Immature natural killer cell (primary cell): ENCODE measurements at regions not wholly inside any gene's neighbourhood (a gene's known extent, or its start where the extent isn't known, plus 50 kb on each side); places are given as distances from the start of the nearest gene placed in this dataset.
"Not testable (repeated sequence)": the region's sequence is repeated elsewhere in the genome, so short reads cannot be mapped to it uniquely, and the experiment has no call there.

Source experiments
- DNase-seq, 3 donors: peaks; one replicate each; pipeline ENCODE4 v3.0.0; 2022; ENCODE audit warnings: mixed read lengths in 1 of 3
- H3K27ac Mint-ChIP-seq, 6 donors: one replicate each; pipeline ENCODE4 v1.8.0; 2020; ENCODE audit warnings: mixed read lengths in 6 of 6, mild to moderate bottlenecking in 5 of 6, inconsistent platforms in 4 of 6, moderate library complexity in 3 of 6
- H3K27me3 Mint-ChIP-seq, 3 donors: one replicate each; pipeline ENCODE4 v1.8.0; 2020 to 2021; ENCODE audit warnings: low read depth in 3 of 3, mild to moderate bottlenecking in 3 of 3, mixed read lengths in 3 of 3, moderate library complexity in 3 of 3, inconsistent platforms in 1 of 3
- H3K36me3 Mint-ChIP-seq, 3 donors: one replicate each; pipeline ENCODE4 v1.8.0; 2020; ENCODE audit warnings: mixed read lengths in 3 of 3, inconsistent platforms in 2 of 3, mild to moderate bottlenecking in 2 of 3
- H3K4me1 Mint-ChIP-seq, 2 donors: one replicate each; pipeline ENCODE4 v1.8.0; 2020; ENCODE audit warnings: inconsistent platforms in 2 of 2, mild to moderate bottlenecking in 2 of 2, mixed read lengths in 2 of 2, moderate library complexity in 1 of 2
- H3K4me3 Mint-ChIP-seq, 5 donors: one replicate each; pipeline ENCODE4 v1.8.0; 2020; ENCODE audit warnings: mild to moderate bottlenecking in 5 of 5, mixed read lengths in 5 of 5, inconsistent platforms in 3 of 5, moderate library complexity in 3 of 5
- H3K9me3 Mint-ChIP-seq, 6 donors: one replicate each; pipeline ENCODE4 v1.8.0; 2020; ENCODE audit warnings: mild to moderate bottlenecking in 6 of 6, mixed read lengths in 6 of 6, inconsistent platforms in 4 of 6, moderate library complexity in 3 of 6

DNA sequence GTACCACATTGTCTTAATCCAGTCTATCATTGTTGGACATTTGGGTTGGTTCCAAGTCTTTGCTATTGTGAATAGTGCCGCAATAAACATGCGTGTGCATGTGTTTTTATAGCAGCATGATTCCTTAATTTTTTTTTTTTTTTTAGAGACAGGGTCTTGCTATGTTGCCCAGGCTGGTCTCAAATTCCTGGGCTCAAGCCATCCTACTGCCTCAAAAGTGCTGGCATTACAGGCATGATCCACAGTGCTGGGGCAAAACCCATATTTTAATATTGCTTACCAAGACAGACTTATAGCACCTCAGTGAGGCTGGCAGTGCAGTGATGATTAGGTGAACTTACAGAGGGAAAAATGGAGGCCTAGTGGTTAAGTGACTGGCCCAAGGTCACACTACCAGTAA, 116.5 kb upstream of the CDYL start:
- H3K4me1 Mint-ChIP-seq, DNase-seq, H3K9me3 Mint-ChIP-seq, H3K36me3 Mint-ChIP-seq, H3K27ac Mint-ChIP-seq, H3K4me3 Mint-ChIP-seq: not testable (repeated sequence)
- peaks cover 2 to 13% (median 4%) of the 10 kb centered on the region in 3 donors for H3K27me3 Mint-ChIP-seq

DNA sequence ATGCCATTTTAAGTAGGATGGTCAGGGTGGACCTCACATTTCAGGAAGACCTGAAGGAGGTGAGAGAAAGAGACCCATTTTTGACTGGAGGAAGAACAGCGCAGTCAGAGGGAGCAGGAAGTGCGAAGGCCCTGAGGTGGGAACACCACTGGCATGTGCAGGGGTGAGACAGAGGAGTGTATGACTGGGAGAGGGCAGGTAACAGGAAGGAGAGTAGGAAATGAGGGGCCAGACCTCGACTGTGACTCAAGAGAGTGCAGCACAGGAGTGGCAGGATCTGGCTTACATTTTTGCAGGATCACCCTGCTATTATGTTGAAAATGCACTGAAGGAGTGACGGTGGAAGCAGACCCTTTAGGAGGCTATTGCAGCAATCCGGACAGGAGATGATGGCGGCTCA, 117.7 kb upstream of the CDYL start:
- H3K27me3 Mint-ChIP-seq = peaks cover 2 to 13% (median 2%) of the 10 kb centered on the region in 3 donors
- H3K36me3 Mint-ChIP-seq = no peaks in the 10 kb centered on the region
- H3K4me1 Mint-ChIP-seq = peaks cover 0 to 2% of the 10 kb centered on the region in 2 donors
- H3K4me3 Mint-ChIP-seq = no peak overlapping the region
- H3K9me3 Mint-ChIP-seq = peaks cover 0 to 3% (median 0%) of the 10 kb centered on the region in 6 donors
- H3K27ac Mint-ChIP-seq = no peak overlapping the region
- DNase-seq = no peak

DNA sequence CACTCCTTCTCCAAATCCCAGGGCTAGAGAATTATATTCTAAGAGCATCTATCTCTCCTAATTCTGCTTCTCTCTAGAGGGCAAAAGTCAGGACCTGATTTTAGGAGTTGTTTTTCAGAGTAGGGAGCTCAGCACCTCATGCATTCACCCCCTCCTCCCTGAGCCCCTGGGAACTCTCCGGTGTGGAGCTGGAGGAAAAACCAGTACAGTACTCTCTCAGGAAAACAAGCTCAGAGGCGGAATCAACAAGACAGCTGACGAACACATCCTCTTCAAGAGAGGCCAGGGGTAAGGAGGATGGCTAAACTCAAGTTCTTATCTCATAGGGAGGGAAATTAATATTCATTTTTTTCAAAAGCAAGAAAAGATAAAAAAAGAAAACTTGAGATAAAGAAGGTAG, 120.1 kb upstream of the CDYL start:
- Mint-ChIP-seq H3K4me1 (peaks cover 0 to 2% of the 10 kb centered on the region in 2 donors), H3K36me3 (peaks cover 0 to 5% (median 0%) of the 10 kb centered on the region in 3 donors), H3K27ac (peak overlapping the region in 1 of 6 donors; percentile 47), H3K9me3 (peaks cover 0 to 5% (median under 1%) of the 10 kb centered on the region in 6 donors), H3K4me3 (no peak overlapping the region), H3K27me3 (peaks cover 2 to 11% (median 6%) of the 10 kb centered on the region in 3 donors)
- no peak for DNase-seq

DNA sequence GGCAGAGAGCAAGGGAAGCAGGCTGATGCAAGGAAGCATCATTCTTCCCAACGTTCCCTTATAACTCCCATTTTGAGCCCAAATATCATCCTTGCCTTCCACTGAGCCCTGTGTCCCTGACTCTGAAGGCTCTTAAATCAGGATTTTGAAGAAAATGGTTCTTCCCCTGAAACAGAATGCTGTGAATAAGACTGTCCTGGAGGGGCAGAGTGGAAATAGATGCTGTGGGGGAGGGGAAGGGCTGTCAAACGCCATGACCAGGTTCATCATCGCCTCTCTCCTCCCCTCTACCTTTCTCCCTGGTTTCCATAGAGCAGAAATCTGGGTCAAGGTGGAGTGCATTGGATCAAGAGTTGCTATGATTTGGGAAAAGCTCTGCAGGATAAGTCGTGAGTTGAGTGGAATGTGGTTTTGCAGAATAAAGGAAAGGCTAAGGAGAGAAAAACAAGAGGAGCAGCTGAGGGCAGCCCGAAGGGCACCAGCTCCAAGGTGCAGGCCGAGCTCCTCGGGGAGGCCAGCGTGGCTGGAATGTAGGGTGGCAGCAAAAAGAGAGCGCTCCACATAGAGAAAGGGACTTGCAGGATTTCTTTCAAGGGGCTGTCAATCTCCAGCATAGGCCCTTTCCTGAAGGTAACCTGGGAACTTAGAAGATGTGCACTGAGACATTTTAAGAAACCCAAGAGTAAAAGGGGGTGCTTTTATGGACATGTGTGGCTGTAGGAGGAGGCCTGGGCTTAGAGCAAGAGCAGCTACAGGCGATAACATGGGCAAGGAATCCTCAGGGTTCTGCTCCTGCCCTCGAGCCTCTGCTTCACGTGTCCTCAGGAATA, 120.8 kb upstream of the CDYL start:
- Mint-ChIP-seq H3K9me3 (peaks cover 0 to 5% (median under 1%) of the 10 kb centered on the region in 6 donors), H3K4me1 (peaks cover 0 to 2% of the 10 kb centered on the region in 2 donors), H3K27me3 (peaks cover 2 to 11% (median 6%) of the 10 kb centered on the region in 3 donors), H3K27ac (peak overlapping the region in 1 of 6 donors; percentile 43), H3K36me3 (peaks cover 0 to 5% (median 0%) of the 10 kb centered on the region in 3 donors), H3K4me3 (no peak overlapping the region)
- DNase-seq = no peak

DNA sequence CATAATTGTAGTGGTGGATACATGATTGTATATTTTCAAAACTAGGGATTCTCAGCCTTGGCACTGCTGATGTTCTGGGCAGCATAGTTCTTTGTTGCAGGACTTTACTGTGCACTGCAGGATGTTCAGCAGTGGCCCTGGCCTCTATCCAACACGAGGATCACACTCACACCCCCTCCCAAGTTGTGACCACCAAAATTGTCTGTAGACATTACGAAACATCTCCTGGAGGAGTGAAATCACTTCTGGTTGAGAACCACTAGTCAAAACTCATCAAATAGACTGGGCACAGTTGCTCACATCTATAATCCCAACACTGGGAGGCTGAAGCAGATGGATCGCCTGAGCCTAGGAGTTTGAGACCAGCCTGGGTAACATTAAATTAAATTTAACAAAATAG, 123.1 kb upstream of the CDYL start:
- Mint-ChIP-seq H3K4me3 (no peak overlapping the region), H3K36me3 (peaks cover 0 to 5% (median 0%) of the 10 kb centered on the region in 3 donors), H3K4me1 (peaks cover under 1% of the 10 kb centered on the region in 2 donors), H3K27ac (no peak overlapping the region), H3K9me3 (peaks cover 0 to 5% (median 0%) of the 10 kb centered on the region in 6 donors), H3K27me3 (peaks cover 2 to 10% (median 4%) of the 10 kb centered on the region in 3 donors)
- no peak for DNase-seq

DNA sequence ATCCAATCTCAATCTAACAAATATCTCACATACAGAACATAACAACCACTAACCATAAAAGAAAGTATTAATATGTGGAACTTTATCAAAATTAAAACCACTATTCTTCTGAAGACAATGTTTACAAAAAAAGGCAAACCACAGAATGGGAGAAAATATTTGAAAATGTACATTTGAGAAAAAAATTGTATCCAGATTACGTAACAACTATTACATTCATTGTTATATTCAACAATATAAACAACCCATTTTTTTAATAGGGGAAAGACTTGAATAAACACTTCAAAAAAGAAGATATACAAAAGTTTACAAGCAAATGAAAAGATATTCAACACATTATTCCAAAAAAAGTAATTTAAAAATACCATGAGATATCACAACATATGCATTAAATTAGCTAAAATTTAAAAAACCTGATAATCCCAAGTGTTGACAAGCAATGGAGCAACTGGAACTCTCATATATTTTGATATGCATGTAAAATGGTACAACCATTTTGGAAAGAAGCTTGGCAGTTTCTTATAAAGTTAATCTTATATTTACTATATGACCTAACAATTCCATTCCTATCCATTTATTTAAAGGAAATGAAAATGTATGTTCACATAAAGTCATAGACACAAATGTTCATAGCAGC, 124.3 kb upstream of the CDYL start:
- Mint-ChIP-seq H3K4me1 (peaks cover 12% of the 10 kb centered on the region in 2 donors), H3K27ac (no peak overlapping the region), H3K36me3 (peaks cover 0 to 5% (median 0%) of the 10 kb centered on the region in 3 donors), H3K27me3 (peaks cover 8 to 12% (median 10%) of the 10 kb centered on the region in 3 donors), H3K4me3 (no peak overlapping the region), H3K9me3 (peaks cover 0 to 5% (median 0%) of the 10 kb centered on the region in 6 donors)
- DNase-seq = no peak

DNA sequence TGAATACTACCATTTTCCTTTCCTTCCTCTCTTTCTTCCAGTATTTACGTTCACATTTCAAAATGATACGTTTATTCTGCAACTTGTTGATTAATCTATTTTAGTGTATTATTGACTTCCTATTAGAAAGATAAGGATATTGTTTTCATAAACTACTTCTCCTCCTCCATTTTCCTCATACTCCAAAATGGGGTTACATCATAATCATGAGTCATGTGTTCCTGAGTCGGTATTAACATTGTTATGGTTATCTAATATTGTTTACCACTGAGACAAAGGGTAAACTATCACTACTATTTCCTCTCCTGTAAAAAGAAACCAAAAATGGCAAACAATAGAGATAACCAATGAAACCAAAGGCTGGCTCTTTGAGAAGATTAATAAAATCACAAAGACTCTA, 126.5 kb upstream of the CDYL start:
- no peak for DNase-seq
- no peak overlapping the region for H3K27ac Mint-ChIP-seq
- H3K27me3 Mint-ChIP-seq = peaks cover 2 to 13% (median 6%) of the 10 kb centered on the region in 3 donors
- H3K36me3 Mint-ChIP-seq = peaks cover 0 to 5% (median 0%) of the 10 kb centered on the region in 3 donors
- peaks cover 0 to 5% (median 0%) of the 10 kb centered on the region in 6 donors for H3K9me3 Mint-ChIP-seq
- peaks cover 12 to 13% of the 10 kb centered on the region in 2 donors for H3K4me1 Mint-ChIP-seq
- H3K4me3 Mint-ChIP-seq = no peak overlapping the region

DNA sequence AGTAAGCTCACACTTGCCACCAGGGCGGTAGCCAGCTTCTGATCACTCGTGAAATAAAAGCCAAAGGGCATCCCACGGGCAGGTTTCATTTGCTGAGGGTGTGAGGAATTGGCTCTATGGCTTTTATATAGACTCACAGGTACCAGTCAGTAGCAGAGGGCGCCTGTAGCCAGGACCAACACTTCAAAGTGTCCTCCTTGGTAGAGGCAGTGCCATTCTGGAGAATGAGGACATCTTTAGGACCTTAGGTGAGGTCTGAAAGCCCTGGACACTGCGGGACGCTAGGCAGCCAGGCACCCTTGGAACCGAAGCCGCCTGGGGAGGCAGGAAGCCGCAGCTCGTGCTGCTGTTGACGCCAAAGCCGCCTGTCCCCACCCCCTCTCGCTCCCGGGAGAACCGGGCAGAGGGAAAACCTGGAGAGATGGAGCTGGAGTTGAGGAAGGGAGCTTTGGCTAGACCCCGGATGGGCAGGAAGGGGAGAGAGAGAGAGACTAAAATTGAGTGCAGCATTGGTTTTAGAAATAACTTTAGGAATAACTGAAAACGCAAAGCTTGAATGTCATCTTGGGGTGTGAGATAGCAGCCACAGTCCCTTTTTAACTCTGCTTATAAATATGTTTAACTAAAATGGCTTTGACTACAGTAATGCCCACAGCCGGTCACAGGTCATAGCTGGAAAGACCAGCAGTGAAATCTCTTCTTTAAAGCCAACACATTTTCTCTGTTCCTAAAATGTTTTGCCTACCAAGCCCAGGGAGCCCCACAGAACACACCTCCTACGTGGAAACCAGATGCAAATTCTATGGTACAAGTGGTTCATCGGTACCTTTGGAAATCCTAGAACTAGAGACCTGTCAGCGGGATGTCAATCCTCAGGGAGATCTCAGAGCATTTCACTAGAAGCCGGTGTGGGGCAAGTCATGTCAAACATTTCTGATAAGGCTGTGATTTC, 128.5 kb upstream of the CDYL start:
- Mint-ChIP-seq H3K27ac (peak overlapping the region in 1 of 6 donors; percentile 55), H3K27me3 (peaks cover 2 to 10% (median 6%) of the 10 kb centered on the region in 3 donors), H3K4me1 (peaks cover 12 to 13% of the 10 kb centered on the region in 2 donors), H3K4me3 (peak overlapping the region; percentile 58 to 81 (median 76)), H3K36me3 (peaks cover 0 to 5% (median 0%) of the 10 kb centered on the region in 3 donors), H3K9me3 (peaks cover 0 to 5% (median 0%) of the 10 kb centered on the region in 6 donors)
- DNase-seq = peak; percentile 17 to 18 (median 17)

DNA sequence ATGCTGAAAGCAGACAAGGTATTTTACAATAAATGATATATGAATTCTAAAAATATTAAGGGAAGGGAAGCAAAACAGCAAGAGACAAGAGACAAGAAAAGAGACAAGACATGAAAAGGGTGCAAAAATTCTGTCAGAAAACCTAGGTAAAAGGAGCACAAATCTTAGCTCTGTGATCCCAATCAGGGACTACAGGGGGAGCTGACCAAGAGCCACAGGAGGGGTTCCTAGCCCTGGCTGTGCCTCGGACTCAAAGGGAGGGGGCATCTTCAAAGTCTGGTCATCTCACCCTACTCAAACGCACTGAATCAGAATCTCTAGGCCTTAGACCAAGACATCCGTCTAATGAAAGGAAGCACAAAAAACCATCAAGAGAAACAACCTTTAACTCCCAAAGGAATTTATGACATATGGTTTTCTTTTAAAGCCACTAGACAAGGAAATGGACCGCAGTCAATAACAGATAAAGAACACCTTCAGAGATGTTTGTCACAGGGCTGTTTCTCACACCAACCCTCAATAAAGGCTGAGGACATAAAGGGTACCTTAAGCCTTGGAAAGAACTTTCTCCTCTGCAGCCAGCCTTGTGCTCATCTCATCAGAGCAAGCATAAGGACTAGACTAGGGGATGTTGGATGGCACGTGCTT, 130.4 kb upstream of the CDYL start:
- Mint-ChIP-seq H3K27ac (no peak overlapping the region), H3K4me3 (no peak overlapping the region)

DNA sequence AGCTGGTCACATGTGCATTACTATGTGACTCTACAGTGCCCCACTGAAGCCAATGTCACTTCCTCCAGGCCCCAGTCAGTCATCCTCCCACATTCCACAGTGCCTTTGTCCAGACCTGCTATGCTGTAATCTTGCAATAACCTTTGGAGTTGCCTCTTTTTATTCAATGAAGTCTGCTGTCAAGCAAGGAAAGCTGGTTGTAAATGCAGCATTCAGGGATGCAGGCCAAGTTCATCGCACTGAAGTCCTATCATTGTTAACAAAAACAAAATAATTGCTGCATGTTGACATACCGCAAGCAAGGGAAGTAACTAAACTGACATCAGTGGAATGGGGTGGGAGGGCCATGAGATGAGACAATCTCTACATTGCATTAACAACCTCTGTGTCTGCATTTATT, 131.2 kb upstream of the CDYL start:
- Mint-ChIP-seq H3K27me3 (peaks cover 6 to 10% (median 8%) of the 10 kb centered on the region in 3 donors), H3K9me3 (no peaks in the 10 kb centered on the region), H3K4me3 (no peak overlapping the region), H3K27ac (no peak overlapping the region), H3K4me1 (peaks cover 12 to 13% of the 10 kb centered on the region in 2 donors), H3K36me3 (no peaks in the 10 kb centered on the region)
- no peak for DNase-seq

More for the DNA sequence above, 130.4 kb upstream of the CDYL start:
- peaks cover 5 to 10% (median 6%) of the 10 kb centered on the region in 3 donors for H3K27me3 Mint-ChIP-seq
- peaks cover 12 to 13% of the 10 kb centered on the region in 2 donors for H3K4me1 Mint-ChIP-seq
- H3K9me3 Mint-ChIP-seq = no peaks in the 10 kb centered on the region
- no peaks in the 10 kb centered on the region for H3K36me3 Mint-ChIP-seq
- DNase-seq = no peak

DNA sequence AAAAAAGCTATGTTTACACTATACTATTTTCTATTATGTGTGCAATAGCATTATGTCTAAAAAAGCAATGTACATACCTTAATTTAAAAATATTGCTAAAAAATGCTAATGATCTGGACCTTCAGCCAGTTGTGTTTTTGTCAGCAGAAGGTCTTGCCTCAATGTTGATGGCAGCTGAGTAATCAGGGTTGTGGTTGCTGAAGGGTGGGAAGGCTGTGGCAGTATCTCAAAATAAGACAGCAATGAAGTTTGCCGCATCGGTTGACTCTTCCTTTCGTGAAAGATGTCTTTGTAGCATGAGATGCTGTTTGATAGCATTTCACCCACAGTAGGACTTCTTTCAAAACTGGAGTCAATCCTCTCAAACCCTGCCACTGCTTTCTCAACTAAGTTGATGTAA, 134.7 kb upstream of the CDYL start:
- Mint-ChIP-seq H3K4me3 (no peak overlapping the region), H3K36me3 (no peaks in the 10 kb centered on the region), H3K4me1 (no peaks in the 10 kb centered on the region), H3K27me3 (peaks cover 0 to 15% (median 4%) of the 10 kb centered on the region in 3 donors), H3K9me3 (peaks cover 0 to 2% (median 0%) of the 10 kb centered on the region in 6 donors), H3K27ac (no peak overlapping the region)
- DNase-seq = no peak

DNA sequence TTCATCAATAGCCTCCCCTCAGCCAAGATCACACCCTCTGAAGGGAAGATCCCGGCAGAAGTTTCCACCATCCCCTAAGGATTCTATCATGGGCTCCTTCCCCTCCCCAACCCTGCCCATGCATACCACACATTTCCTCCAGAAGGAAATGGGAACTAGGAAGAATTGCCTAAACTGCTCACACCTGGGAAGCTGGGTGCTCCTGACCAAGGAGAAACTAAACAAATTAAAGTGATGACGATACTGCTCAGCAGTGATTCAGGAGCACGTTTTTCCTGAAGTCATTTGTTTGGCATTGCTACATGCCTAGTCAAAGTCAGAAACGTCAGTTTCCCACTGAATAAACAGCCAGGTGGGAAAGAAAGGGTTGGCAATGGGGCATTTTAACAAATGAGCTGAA, 136.1 kb upstream of the CDYL start:
- Mint-ChIP-seq H3K27ac (no peak overlapping the region), H3K36me3 (no peaks in the 10 kb centered on the region), H3K4me3 (no peak overlapping the region), H3K4me1 (no peaks in the 10 kb centered on the region), H3K27me3 (peaks cover 0 to 13% (median 2%) of the 10 kb centered on the region in 3 donors), H3K9me3 (peaks cover 0 to 2% (median 0%) of the 10 kb centered on the region in 6 donors)
- no peak for DNase-seq

DNA sequence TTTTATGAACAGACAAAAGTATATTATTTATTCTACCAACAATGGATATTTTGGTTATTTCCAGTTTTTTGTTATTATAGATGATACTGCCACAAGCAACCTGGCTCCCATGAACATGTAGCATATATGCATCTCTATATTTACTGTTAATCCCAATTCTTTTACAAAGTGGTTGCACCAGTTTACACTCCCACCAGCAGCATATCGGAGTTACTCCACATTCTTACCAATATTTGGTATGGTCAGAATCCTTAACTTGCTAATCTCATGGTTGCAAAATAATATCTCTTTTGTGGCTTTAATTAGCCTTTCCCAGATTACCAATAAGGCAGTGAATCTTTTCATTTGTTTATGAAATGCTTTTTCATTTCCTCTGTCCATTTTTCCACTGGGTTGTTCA, 137.6 kb upstream of the CDYL start:
- H3K4me1 Mint-ChIP-seq = no peaks in the 10 kb centered on the region
- H3K36me3 Mint-ChIP-seq = no peaks in the 10 kb centered on the region
- no peak overlapping the region for H3K27ac Mint-ChIP-seq
- peaks cover 0 to 2% (median 0%) of the 10 kb centered on the region in 6 donors for H3K9me3 Mint-ChIP-seq
- DNase-seq = no peak
- peaks cover 0 to 13% (median 2%) of the 10 kb centered on the region in 3 donors for H3K27me3 Mint-ChIP-seq
- no peak overlapping the region for H3K4me3 Mint-ChIP-seq
